Femur (tissue), 1 donor: ENCODE measurements at regions not wholly inside any gene's neighbourhood (a gene's known extent, or its start where the extent isn't known, plus 50 kb on each side); places are given as distances from the start of the nearest gene placed in this dataset.
A peak's percentile ranks its signal among the peaks of the same experiment; 100 is the strongest.
"Not testable (repeated sequence)": the region's sequence is repeated elsewhere in the genome, so short reads cannot be mapped to it uniquely, and the experiment has no call there.

Experiments used
- DNase-seq: peaks from one replicate; pipeline ENCODE4 v3.0.0-alpha.2; 2017

- no peak for DNase-seq
These were observed 105.2 kb upstream of the AMZ2 start for GRCh38 chr17:68142595-68142994.

- DNase-seq, result no peak
These were observed 104.4 kb upstream of the AMZ2 start for GRCh38 chr17:68143425-68143824.

- DNase-seq, result no peak
These were observed 102.8 kb upstream of the AMZ2 start for GRCh38 chr17:68145088-68145487.

- no peak for DNase-seq
These were observed 98.9 kb upstream of the AMZ2 start for GRCh38 chr17:68148936-68149335.

GRCh38 chr17:68152161-68152571 lies 95.7 kb upstream of the AMZ2 start:
- DNase-seq, result no peak

- no peak for DNase-seq
These were observed 92.2 kb upstream of the AMZ2 start for GRCh38 chr17:68155692-68156091.

GRCh38 chr17:68161644-68162428 lies 86.0 kb upstream of the AMZ2 start:
- DNase-seq, result no peak

GRCh38 chr17:68168273-68169164 lies 79.3 kb upstream of the AMZ2 start:
- DNase-seq, result not testable (repeated sequence)

GRCh38 chr17:68169165-68169821 lies 78.5 kb upstream of the AMZ2 start:
- not testable (repeated sequence) for DNase-seq

- DNase-seq, result no peak
These were observed 78.0 kb upstream of the AMZ2 start for GRCh38 chr17:68169840-68170239.

GRCh38 chr17:68170246-68170645 lies 77.6 kb upstream of the AMZ2 start:
- no peak for DNase-seq

GRCh38 chr17:68172461-68172954 lies 75.3 kb upstream of the AMZ2 start:
- peak; percentile 75 for DNase-seq

GRCh38 chr17:68175416-68175815 lies 72.4 kb upstream of the AMZ2 start:
- DNase-seq, result no peak

- DNase-seq, result no peak
These were observed 71.9 kb upstream of the AMZ2 start for GRCh38 chr17:68175905-68176304.

- DNase-seq, result no peak
These were observed 71.1 kb upstream of the AMZ2 start for GRCh38 chr17:68176718-68177117.

GRCh38 chr17:68178831-68179230 lies 69.0 kb upstream of the AMZ2 start:
- no peak for DNase-seq

- no peak for DNase-seq
These were observed 68.5 kb upstream of the AMZ2 start for GRCh38 chr17:68179236-68179925.

GRCh38 chr17:68179926-68180285 lies 67.9 kb upstream of the AMZ2 start:
- DNase-seq, result no peak

GRCh38 chr17:68182011-68182306 lies 65.9 kb upstream of the AMZ2 start:
- no peak for DNase-seq

GRCh38 chr17:68182940-68183551 lies 64.8 kb upstream of the AMZ2 start:
- DNase-seq, result no peak

GRCh38 chr17:68184141-68184571 lies 63.7 kb upstream of the AMZ2 start:
- no peak for DNase-seq

GRCh38 chr17:68184816-68185436 lies 62.9 kb upstream of the AMZ2 start:
- DNase-seq, result no peak
